Neuronal stem cell (in vitro differentiated cells): ENCODE measurements at regions not wholly inside any gene's neighbourhood (a gene's known extent, or its start where the extent isn't known, plus 50 kb on each side); places are given as distances from the start of the nearest gene placed in this dataset.

Source experiments
- DNase-seq: peaks from one replicate; pipeline ENCODE4 v3.0.0-alpha.2; 2013; ENCODE audit warnings: low spot score
- H2AFZ ChIP-seq: one replicate; pipeline ENCODE4 v1.6.1; 2013; ENCODE audit warnings: mild to moderate bottlenecking, low read length, inconsistent platforms
- H2AK5ac ChIP-seq: 2 replicates; pipeline ENCODE4 v1.6.1; 2013; ENCODE audit warnings: low read depth, mild to moderate bottlenecking, inconsistent platforms, low read length, moderate library complexity, mixed read lengths
- H2BK120ac ChIP-seq: 2 replicates; pipeline ENCODE4 v1.6.1; 2013; ENCODE audit warnings: low read depth, mild to moderate bottlenecking, inconsistent platforms, low read length, moderate library complexity, mixed read lengths
- H2BK12ac ChIP-seq: one replicate; pipeline ENCODE4 v1.6.1; 2013; ENCODE audit warnings: low read length, inconsistent platforms
- H2BK15ac ChIP-seq: 2 replicates; pipeline ENCODE4 v1.6.1; 2013; ENCODE audit warnings: mild to moderate bottlenecking, low read length, inconsistent platforms, mixed read lengths
- H2BK5ac ChIP-seq: one replicate; pipeline ENCODE4 v1.6.1; 2013; ENCODE audit warnings: inconsistent platforms, mild to moderate bottlenecking, low read length, moderate library complexity
- H3K14ac ChIP-seq: one replicate; pipeline ENCODE4 v1.6.1; 2013; ENCODE audit warnings: low read length, inconsistent platforms
- H3K18ac ChIP-seq: 2 replicates; pipeline ENCODE4 v1.6.1; 2013; ENCODE audit warnings: low read length, inconsistent platforms
- H3K23ac ChIP-seq: 2 replicates; pipeline ENCODE4 v1.6.1; 2013; ENCODE audit warnings: low read depth, mild to moderate bottlenecking, mixed read lengths, low read length, inconsistent platforms; ENCODE audit not compliant: poor library complexity
- H3K27ac ChIP-seq: replicated peaks from 3 replicates; pipeline ENCODE4 v1.5.1; 2013; ENCODE audit warnings: low read length, inconsistent platforms
- H3K27me3 ChIP-seq, 3 experiments: 2 replicates each; pipeline ENCODE4 v1.6.1; 2013; ENCODE audit warnings: low read length in 3 of 3, mild to moderate bottlenecking in 2 of 3, inconsistent platforms in 1 of 3, low read depth in 1 of 3, mixed read lengths in 1 of 3, moderate library complexity in 1 of 3; ENCODE audit not compliant: control insufficient read depth in 3 of 3, insufficient read depth in 3 of 3
- H3K36me3 ChIP-seq, 2 donors: replicated peaks in 1 of 2; 2 replicates each; pipeline ENCODE4 v1.6.1; 2013; ENCODE audit warnings: low read length in 2 of 2; ENCODE audit not compliant: control insufficient read depth in 2 of 2, insufficient read depth in 2 of 2
- H3K4ac ChIP-seq: 2 replicates; pipeline ENCODE4 v1.6.1; 2013; ENCODE audit warnings: inconsistent platforms, mild to moderate bottlenecking, low read length, moderate library complexity
- H3K4me1 ChIP-seq, 2 donors: 1 replicate in 1 of 2; 2 replicates in 1 of 2; pipeline ENCODE4 v1.6.1; 2013; ENCODE audit warnings: low read length in 2 of 2, low read depth in 1 of 2; ENCODE audit not compliant: control insufficient read depth in 2 of 2, insufficient read depth in 1 of 2
- H3K4me2 ChIP-seq: one replicate; pipeline ENCODE4 v1.6.1; 2013; ENCODE audit warnings: mild to moderate bottlenecking, low read length, inconsistent platforms; ENCODE audit not compliant: insufficient read depth, poor library complexity, severe bottlenecking
- H3K4me3 ChIP-seq, 2 donors: 2 replicates each; pipeline ENCODE4 v1.5.1; 2013; ENCODE audit warnings: low read length in 2 of 2, mild to moderate bottlenecking in 2 of 2, inconsistent platforms in 1 of 2, moderate library complexity in 1 of 2
- H3K79me1 ChIP-seq: one replicate; pipeline ENCODE4 v1.6.1; 2013; ENCODE audit warnings: low read depth, mild to moderate bottlenecking, inconsistent platforms, low read length, moderate library complexity
- H3K9ac ChIP-seq: one replicate; pipeline ENCODE4 v1.6.1; 2013; ENCODE audit warnings: mild to moderate bottlenecking, low read depth, low read length, inconsistent platforms; ENCODE audit not compliant: poor library complexity
- H3K9me3 ChIP-seq, 2 donors: replicated peaks in 1 of 2; 2 replicates each; pipeline versions ENCODE3 to v1.6.1; 2013; ENCODE audit warnings: low read length in 2 of 2, mild to moderate bottlenecking in 2 of 2, inconsistent platforms in 1 of 2, low read depth in 1 of 2, mixed read lengths in 1 of 2, moderate library complexity in 1 of 2; ENCODE audit not compliant: control insufficient read depth in 2 of 2, insufficient read depth in 1 of 2
- H4K8ac ChIP-seq: one replicate; pipeline ENCODE4 v1.6.1; 2013; ENCODE audit warnings: low read depth, mild to moderate bottlenecking, inconsistent platforms, low read length, moderate library complexity
- H4K91ac ChIP-seq: one replicate; pipeline ENCODE4 v1.6.1; 2013; ENCODE audit warnings: low read length, low read depth, mild to moderate bottlenecking, inconsistent platforms; ENCODE audit not compliant: poor library complexity
- WGBS, 2 donors: extraction: QIAGEN DNeasy Blood & Tissue Kit; methylation state at CpG; one replicate each; pipeline ENCODE4 v1.1.7; 2013; ENCODE audit warnings: missing lambda C conversion rate in 2 of 2, mixed read lengths in 1 of 2; ENCODE audit not compliant: insufficient read length in 2 of 2, insufficient replicate concordance in 1 of 2; ENCODE audit errors: extremely low coverage in 2 of 2; 5-methylcytosine and 5-hydroxymethylcytosine counted together

- Histone ChIP-seq H2BK15ac (no peak overlapping the region), H3K9ac (no peak overlapping the region), H3K4ac (no peak overlapping the region), H3K4me1 (peaks cover 0 to 3% of the 10 kb centered on the region in 2 donors), H2BK5ac (no peak overlapping the region), H3K23ac (no peak overlapping the region), H3K9me3 (no peaks in the 10 kb centered on the region), H3K79me1 (no peaks in the 10 kb centered on the region), H2AK5ac (no peak overlapping the region), H3K36me3 (no peaks in the 10 kb centered on the region), H2BK12ac (no peak overlapping the region), H3K4me3 (no peak overlapping the region), H3K14ac (no peak overlapping the region), H3K27me3 (no peaks in the 10 kb centered on the region), H3K27ac (no peak overlapping the region), H2BK120ac (no peak overlapping the region), H4K8ac (no peak overlapping the region), H3K18ac (no peak overlapping the region), H3K4me2 (no peak overlapping the region), H2AFZ (peak overlapping the region; percentile 66), H4K91ac (no peak overlapping the region)
- no peak for DNase-seq
- WGBS, 2 donors: no CpG with 5 or more reads among the region's 3 CpGs
Measured at GRCh38 chr5:104643320-104643719, 1080.7 kb upstream of the NUDT12 start.

GRCh38 chr5:104635227-104635626, 1072.6 kb upstream of the NUDT12 start:
- Histone ChIP-seq H3K23ac (no peak overlapping the region), H4K91ac (no peak overlapping the region), H3K4ac (no peak overlapping the region), H2BK15ac (no peak overlapping the region), H2BK12ac (no peak overlapping the region), H3K9me3 (no peaks in the 10 kb centered on the region), H2AK5ac (no peak overlapping the region), H3K27me3 (no peaks in the 10 kb centered on the region), H3K27ac (no peak overlapping the region), H3K4me3 (no peak overlapping the region), H2BK120ac (no peak overlapping the region), H3K4me2 (no peak overlapping the region), H3K36me3 (no peaks in the 10 kb centered on the region), H3K79me1 (no peaks in the 10 kb centered on the region), H2BK5ac (no peak overlapping the region), H3K9ac (no peak overlapping the region), H2AFZ (no peak overlapping the region), H3K14ac (no peak overlapping the region), H3K4me1 (no peaks in the 10 kb centered on the region), H3K18ac (no peak overlapping the region), H4K8ac (no peak overlapping the region)
- WGBS, 2 donors: no CpG with 5 or more reads among the region's 3 CpGs
- DNase-seq: no peak

- no peaks in the 10 kb centered on the region for H3K79me1 ChIP-seq
- H2BK5ac ChIP-seq: no peak overlapping the region
- H3K27ac ChIP-seq: no peak overlapping the region
- peaks cover 2% of the 10 kb centered on the region in 2 donors for H3K9me3 ChIP-seq
- no peak overlapping the region for H2BK15ac ChIP-seq
- no peak overlapping the region for H3K18ac ChIP-seq
- no peak overlapping the region for H3K14ac ChIP-seq
- DNase-seq: no peak
- H3K36me3 ChIP-seq: no peaks in the 10 kb centered on the region
- no peak overlapping the region for H3K23ac ChIP-seq
- no peaks in the 10 kb centered on the region for H3K4me1 ChIP-seq
- H2BK12ac ChIP-seq: no peak overlapping the region
- no peak overlapping the region for H2BK120ac ChIP-seq
- H4K8ac ChIP-seq: no peak overlapping the region
- H4K91ac ChIP-seq: no peak overlapping the region
- no peak overlapping the region for H3K4ac ChIP-seq
- no peak overlapping the region for H3K4me2 ChIP-seq
- no peak overlapping the region for H3K4me3 ChIP-seq
- no peak overlapping the region for H2AK5ac ChIP-seq
- H3K27me3 ChIP-seq: no peaks in the 10 kb centered on the region
- no peak overlapping the region for H3K9ac ChIP-seq
- no peak overlapping the region for H2AFZ ChIP-seq
Measured at GRCh38 chr5:104628911-104629310, 1066.3 kb upstream of the NUDT12 start.

- no peak for DNase-seq
- Histone ChIP-seq H2BK15ac (no peak overlapping the region), H3K4me2 (no peak overlapping the region), H2AK5ac (no peak overlapping the region), H3K27me3 (no peaks in the 10 kb centered on the region), H2BK120ac (no peak overlapping the region), H4K8ac (no peak overlapping the region), H2BK12ac (no peak overlapping the region), H3K23ac (no peak overlapping the region), H3K4me3 (no peak overlapping the region), H3K14ac (no peak overlapping the region), H3K4me1 (no peaks in the 10 kb centered on the region), H3K9ac (no peak overlapping the region), H3K36me3 (no peaks in the 10 kb centered on the region), H3K79me1 (no peaks in the 10 kb centered on the region), H2AFZ (no peak overlapping the region), H3K4ac (no peak overlapping the region), H3K18ac (no peak overlapping the region), H2BK5ac (no peak overlapping the region), H3K9me3 (peaks cover 2% of the 10 kb centered on the region in 2 donors), H3K27ac (no peak overlapping the region), H4K91ac (no peak overlapping the region)
- no CpG with 5 or more reads among the region's 2 CpGs for WGBS, 2 donors
Measured at GRCh38 chr5:104626122-104626521, 1063.5 kb upstream of the NUDT12 start.
